ENCODE measurements at regions not wholly inside any gene's neighbourhood (a gene's known extent, or its start where the extent isn't known, plus 50 kb on each side); places are given as distances from the start of the nearest gene placed in this dataset.

GRCh38 chr9:78866207-78867132 is 569.5 kb downstream of the PSAT1 start:
- no peaks in the 10 kb centered on the region for H3K27me3 ChIP-seq
- no peak for DNase-seq (ENCODE audit: low spot score)
- TF ChIP-seq, protein P1, sequence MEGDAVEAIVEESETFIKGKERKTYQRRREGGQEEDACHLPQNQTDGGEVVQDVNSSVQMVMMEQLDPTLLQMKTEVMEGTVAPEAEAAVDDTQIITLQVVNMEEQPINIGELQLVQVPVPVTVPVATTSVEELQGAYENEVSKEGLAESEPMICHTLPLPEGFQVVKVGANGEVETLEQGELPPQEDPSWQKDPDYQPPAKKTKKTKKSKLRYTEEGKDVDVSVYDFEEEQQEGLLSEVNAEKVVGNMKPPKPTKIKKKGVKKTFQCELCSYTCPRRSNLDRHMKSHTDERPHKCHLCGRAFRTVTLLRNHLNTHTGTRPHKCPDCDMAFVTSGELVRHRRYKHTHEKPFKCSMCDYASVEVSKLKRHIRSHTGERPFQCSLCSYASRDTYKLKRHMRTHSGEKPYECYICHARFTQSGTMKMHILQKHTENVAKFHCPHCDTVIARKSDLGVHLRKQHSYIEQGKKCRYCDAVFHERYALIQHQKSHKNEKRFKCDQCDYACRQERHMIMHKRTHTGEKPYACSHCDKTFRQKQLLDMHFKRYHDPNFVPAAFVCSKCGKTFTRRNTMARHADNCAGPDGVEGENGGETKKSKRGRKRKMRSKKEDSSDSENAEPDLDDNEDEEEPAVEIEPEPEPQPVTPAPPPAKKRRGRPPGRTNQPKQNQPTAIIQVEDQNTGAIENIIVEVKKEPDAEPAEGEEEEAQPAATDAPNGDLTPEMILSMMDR (IDR thresholded peaks at IDR 0.05), result no peak
- H3K27ac ChIP-seq, result no peak overlapping the region
- H3K4me1 ChIP-seq, result no peaks in the 10 kb centered on the region
- no peaks in the 10 kb centered on the region for H3K36me3 ChIP-seq
- no peak overlapping the region for H3K4me3 ChIP-seq
- H3K9me3 ChIP-seq, result no peaks in the 10 kb centered on the region

DNA sequence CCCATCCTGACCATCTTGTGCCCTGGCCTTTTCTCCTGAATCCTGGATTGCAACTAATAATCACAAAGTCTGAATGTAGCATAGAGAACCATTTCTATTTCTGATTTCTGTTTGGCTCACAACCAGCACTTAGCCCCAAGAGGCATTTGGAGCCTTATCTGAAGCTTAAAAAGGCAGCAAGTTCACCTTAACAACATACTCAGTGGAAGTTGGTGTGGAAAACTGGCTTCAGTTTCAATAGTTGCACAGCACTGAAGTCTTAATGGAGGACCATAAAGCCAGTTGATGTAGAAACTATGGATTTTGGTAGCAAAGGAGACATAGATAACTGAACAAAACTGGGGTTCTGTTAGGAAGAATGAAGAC is 574.1 kb downstream of the PSAT1 start:
- Histone ChIP-seq H3K27ac (no peak overlapping the region), H3K9me3 (peaks cover 0 to 6% of the 10 kb centered on the region in 2 donors), H3K27me3 (no peaks in the 10 kb centered on the region), H3K36me3 (no peaks in the 10 kb centered on the region), H3K4me1 (no peaks in the 10 kb centered on the region), H3K4me3 (no peak overlapping the region)
- TF ChIP-seq, protein P1 (IDR thresholded peaks at IDR 0.05), result no peak
- no peak for DNase-seq (ENCODE audit: low spot score)

- DNase-seq (ENCODE audit: low spot score), result no peak
- TF ChIP-seq, protein P1 (IDR thresholded peaks at IDR 0.05), result no peak
Observed at GRCh38 chr9:78871452-78872331, 574.8 kb downstream of the PSAT1 start.

DNA sequence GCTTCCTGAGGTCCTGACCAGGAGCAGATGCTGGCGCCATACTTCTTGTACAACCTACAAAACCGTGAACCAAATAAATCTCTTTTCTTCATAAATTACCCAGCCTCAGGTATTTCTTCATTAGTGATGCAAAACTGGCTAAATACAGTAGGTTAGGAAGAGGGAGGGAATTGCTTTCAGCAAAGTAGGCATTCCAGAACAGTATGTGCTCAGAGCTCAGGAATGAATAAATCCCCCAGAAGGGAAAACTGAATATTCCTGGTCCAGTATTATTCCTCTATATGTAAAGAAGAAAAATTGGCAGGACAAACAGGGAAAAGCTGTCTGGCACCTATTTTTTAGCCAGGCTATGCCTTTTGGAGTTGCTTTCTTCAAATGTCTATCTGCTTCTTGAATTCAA is 577.1 kb downstream of the PSAT1 start:
- Histone ChIP-seq H3K4me1 (no peaks in the 10 kb centered on the region), H3K36me3 (no peaks in the 10 kb centered on the region), H3K27me3 (no peaks in the 10 kb centered on the region), H3K4me3 (no peak overlapping the region), H3K27ac (no peak overlapping the region), H3K9me3 (peaks cover 0 to 6% of the 10 kb centered on the region in 2 donors)
- DNase-seq (ENCODE audit: low spot score), result no peak
- TF ChIP-seq, protein P1 (IDR thresholded peaks at IDR 0.05), result no peak

More at GRCh38 chr9:78871452-78872331, 574.8 kb downstream of the PSAT1 start:
- Histone ChIP-seq H3K9me3 (peaks cover 0 to 6% of the 10 kb centered on the region in 2 donors), H3K36me3 (no peaks in the 10 kb centered on the region), H3K4me3 (no peak overlapping the region), H3K4me1 (no peaks in the 10 kb centered on the region), H3K27me3 (no peaks in the 10 kb centered on the region), H3K27ac (no peak overlapping the region)

- Histone ChIP-seq H3K9me3 (no peaks in the 10 kb centered on the region), H3K27ac (no peak overlapping the region), H3K4me1 (no peaks in the 10 kb centered on the region), H3K36me3 (no peaks in the 10 kb centered on the region), H3K27me3 (no peaks in the 10 kb centered on the region), H3K4me3 (no peak overlapping the region)
- TF ChIP-seq, protein P1 (IDR thresholded peaks at IDR 0.05), result no peak
- DNase-seq (ENCODE audit: low spot score), result no peak
Observed at GRCh38 chr9:78879324-78880100, 582.6 kb downstream of the PSAT1 start.
